Forelimb muscle (tissue), 1 donor: ENCODE measurements at regions not wholly inside any gene's neighbourhood (a gene's known extent, or its start where the extent isn't known, plus 50 kb on each side); places are given as distances from the start of the nearest gene placed in this dataset.
"Not testable (repeated sequence)": the region's sequence is repeated elsewhere in the genome, so short reads cannot be mapped to it uniquely, and the experiment has no call there.

Experiments used
- DNase-seq: peaks from one replicate; pipeline ENCODE4 v3.0.0-alpha.2; 2013; ENCODE audit warnings: low read depth

DNA sequence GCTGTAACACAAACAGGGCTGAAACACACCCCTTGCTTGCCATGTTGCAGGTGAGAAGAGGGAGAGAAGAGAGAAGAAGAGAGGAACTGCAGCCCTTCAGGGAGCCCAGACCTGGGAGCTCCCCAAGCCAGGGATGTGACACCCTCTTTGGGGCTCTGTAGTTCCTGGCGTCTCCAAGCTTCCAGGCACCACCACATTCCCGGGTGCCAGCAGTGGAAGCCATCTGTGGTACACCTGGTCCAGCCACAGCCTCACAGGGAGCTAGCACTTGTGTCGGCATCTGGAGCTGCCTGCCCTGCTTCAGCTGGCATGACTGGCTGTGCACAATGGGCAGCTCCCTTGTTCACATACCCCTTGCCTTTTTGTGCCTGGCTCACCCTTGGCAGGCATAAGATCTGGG, 182.1 kb downstream of the DEPDC1B start:
- DNase-seq = no peak

DNA sequence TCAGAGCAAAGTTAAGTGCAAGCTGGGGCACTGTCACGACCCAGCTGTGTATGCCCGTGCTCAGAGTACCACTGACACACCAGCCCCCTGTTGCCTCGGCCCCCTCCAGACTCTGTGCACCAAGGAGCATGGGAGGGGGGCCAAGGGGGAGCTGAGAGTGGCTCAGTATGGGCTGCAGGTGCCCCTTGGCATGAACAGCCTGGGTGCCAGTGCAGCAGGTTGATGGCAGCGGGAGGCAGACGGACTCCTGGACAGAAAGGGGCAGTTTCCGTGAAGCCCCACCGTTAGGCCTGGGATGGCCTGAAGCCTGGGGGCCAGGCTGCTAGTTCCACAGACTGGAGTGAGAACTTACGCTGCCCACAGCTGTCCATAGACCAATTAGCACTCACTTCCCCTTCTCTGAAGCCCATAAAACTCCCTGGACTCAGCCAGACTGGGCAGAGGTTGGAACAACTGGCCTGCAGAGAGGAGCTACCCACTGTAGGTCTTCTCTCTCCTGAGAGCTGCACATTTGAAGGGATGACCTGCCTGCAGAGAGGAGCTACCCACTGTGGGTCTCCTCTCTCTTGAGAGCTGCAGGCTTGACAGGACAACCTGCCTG, 182.8 kb downstream of the DEPDC1B start:
- DNase-seq = no peak

- no peak for DNase-seq
Measured at GRCh38 chr5:60516688-60517087, 183.3 kb downstream of the DEPDC1B start.

- no peak for DNase-seq
Measured at GRCh38 chr5:60514152-60514551, 185.8 kb downstream of the DEPDC1B start.

GRCh38 chr5:60512117-60512516, 187.8 kb downstream of the DEPDC1B start:
- DNase-seq = no peak

DNA sequence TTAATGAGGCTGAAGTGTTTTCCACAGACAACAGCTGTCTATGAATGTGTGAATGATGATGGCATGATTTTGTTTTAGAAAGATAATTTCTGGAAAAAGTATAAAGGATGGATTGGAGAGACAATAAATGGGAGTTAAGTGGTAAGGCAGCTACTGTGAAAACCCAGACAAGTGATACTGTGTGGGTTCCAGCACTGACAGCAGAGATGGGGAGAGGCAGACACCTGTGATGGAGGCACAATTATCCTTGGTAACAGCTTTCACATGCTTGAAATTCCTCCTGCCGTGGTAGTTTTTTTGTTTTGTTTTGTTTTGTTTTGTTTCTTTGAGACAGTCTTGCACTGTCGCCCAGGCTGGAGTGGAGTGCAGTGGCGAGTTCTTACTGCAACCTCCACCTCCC, 189.3 kb downstream of the DEPDC1B start:
- no peak for DNase-seq

GRCh38 chr5:60510049-60510448, 189.9 kb downstream of the DEPDC1B start:
- no peak for DNase-seq

- DNase-seq = no peak
Measured at GRCh38 chr5:60509519-60509918, 190.4 kb downstream of the DEPDC1B start.

- no peak for DNase-seq
Measured at GRCh38 chr5:60507687-60508086, 192.3 kb downstream of the DEPDC1B start.

GRCh38 chr5:60505373-60506171, 194.4 kb downstream of the DEPDC1B start:
- no peak for DNase-seq

- DNase-seq = no peak
Measured at GRCh38 chr5:60504342-60504741, 195.6 kb downstream of the DEPDC1B start.

DNA sequence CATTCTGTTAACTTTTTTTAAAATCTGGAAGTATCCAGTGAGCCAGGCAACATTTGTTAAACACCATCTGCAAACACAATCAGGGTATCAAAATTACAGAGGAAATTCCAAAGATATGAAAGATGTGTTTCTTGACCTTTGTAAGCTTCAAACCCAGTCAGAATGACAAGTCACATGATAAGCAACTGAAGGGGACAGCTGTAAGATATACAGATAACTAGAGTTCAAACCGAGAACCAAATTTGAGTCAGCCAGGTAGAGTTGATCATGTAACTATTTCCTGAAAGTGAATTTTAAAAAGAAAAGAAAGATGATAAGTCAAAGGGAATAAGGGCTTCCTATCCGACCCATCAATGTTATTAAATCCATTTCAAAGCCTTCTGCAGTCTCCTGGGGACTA, 196.2 kb downstream of the DEPDC1B start:
- DNase-seq = no peak

DNA sequence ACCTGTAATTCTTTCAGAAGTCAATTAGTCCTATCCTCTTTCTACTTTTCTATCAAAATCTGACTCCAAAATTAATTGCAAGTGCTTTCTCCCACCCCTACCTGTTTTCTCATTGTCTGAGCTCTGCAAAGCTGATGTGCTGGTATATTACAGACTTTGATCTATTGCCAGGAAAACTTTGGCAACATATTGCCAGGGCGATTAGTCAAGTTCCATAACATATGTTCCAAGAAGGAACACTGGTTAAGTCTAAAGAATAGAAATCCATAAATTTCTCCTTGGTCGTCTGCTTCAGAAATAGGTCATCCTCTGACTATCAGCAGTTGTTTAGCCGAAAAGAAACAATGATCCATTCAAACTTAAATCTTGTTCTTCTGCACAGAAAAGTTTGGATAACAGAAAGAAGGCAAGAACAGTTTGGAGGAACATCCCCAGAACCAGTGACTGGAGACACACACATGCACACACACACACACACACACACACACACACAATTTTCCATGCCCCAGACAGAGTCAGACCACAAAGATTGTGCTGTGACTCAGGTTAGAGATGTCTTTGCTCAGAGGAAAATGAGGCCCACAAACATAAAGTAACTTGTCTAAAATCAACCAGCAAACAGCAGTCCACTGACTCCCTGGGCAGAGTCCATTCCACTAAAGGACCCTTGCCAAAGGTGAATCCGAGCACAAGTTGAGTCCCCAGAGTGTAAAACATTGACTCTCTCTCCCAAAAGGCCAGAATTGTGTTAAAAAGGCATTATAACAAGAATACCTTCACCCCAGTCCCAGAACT, 202.1 kb downstream of the DEPDC1B start:
- DNase-seq = no peak

- DNase-seq = no peak
Measured at GRCh38 chr5:60495644-60496520, 204.1 kb downstream of the DEPDC1B start.

- no peak for DNase-seq
Measured at GRCh38 chr5:60494635-60495034, 205.3 kb downstream of the DEPDC1B start.

DNA sequence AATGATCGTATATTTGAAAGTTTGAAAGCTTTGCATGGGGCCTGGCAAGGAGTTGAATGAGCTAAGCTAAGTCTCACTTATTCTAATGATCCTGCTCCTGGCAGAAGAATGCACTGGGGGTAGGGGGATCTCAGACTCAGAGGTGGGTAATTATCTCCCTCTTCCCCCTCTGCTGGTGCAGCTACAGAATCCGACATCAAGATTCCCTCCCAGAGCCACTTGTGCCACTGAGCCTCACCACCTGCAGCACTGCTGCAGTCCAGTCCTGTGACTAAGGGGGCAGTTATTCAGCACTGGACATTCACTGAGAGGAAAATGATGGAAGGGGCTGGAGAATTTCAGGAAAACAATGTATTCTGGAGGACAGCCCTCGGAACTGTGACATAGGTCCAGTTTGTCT, 205.8 kb downstream of the DEPDC1B start:
- DNase-seq = no peak

DNA sequence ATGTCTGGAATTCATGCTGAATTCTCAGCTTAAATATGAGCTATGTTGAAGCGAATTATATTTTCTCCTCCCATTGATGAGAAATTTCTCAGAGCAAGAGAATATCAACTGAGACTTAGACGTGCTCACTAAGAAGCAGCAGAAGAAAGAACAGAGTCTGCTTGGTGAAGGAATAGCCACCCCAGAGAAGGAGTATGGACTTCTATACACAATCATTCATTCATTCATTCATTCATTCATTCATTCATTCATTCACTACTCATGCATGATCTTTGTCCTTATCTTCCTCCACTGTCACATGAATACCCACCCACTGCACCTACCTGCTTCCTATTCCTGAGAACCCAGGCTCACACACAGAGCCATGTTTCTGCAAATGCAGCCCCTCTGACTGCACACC, 206.6 kb downstream of the DEPDC1B start:
- DNase-seq = no peak

DNA sequence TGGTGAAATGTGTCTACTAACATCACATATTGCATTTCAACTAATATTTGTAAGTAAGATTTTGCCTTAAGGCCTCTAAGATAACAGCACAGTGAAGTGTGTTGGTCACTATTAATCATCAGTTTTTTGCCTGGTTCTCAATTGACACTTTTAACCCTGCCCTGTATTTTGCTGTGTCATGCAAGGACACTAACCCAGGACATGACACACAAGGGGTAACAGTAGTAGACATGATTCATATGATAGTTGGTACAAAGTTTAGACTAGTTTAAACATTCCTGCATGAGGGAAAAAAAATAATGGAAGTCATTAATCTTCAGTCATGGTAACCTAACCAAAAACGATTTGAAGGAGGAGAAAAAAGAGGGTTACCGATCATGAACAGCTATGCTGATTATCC, 207.0 kb downstream of the DEPDC1B start:
- DNase-seq = no peak

GRCh38 chr5:60492358-60492757, 207.6 kb downstream of the DEPDC1B start:
- DNase-seq = not testable (repeated sequence)

GRCh38 chr5:60490597-60491166, 209.3 kb downstream of the DEPDC1B start:
- no peak for DNase-seq

DNA sequence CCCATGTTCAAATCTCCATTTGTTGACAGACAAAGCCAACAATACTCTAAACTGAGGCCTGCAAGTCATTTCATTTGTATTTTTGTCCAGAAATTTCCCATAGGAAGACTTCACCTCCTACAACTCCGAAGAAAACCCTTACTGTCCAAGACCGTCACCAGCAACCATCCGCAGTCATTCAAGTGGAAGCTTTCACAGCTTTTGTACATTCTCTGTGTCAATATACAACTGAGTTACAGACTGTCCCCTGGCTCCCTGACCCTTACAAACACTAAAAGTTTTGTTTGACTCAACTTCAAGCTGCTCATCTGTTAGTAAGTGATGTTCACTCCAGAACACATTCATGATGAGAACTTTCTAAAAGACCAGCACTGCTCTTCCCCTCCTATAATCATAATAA, 210.1 kb downstream of the DEPDC1B start:
- no peak for DNase-seq
